Glutamatergic neuron (in vitro differentiated cells): ENCODE measurements at regions not wholly inside any gene's neighbourhood (a gene's known extent, or its start where the extent isn't known, plus 50 kb on each side); places are given as distances from the start of the nearest gene placed in this dataset.

Source experiments
- DNase-seq: peaks from one replicate; pipeline ENCODE4 v3.0.0; 2022
- H3K27ac Mint-ChIP-seq: one replicate; pipeline ENCODE4 v1.8.0; 2020; ENCODE audit warnings: mild to moderate bottlenecking, mixed read lengths, inconsistent platforms; ENCODE audit not compliant: unreplicated experiment
- H3K27me3 Mint-ChIP-seq: one replicate; pipeline ENCODE4 v1.8.0; 2020; ENCODE audit warnings: mild to moderate bottlenecking, moderate library complexity, mixed read lengths, inconsistent platforms; ENCODE audit not compliant: unreplicated experiment
- H3K36me3 Mint-ChIP-seq: one replicate; pipeline ENCODE4 v1.8.0; 2020; ENCODE audit warnings: mild to moderate bottlenecking, mixed read lengths, inconsistent platforms; ENCODE audit not compliant: unreplicated experiment
- H3K4me1 Mint-ChIP-seq: one replicate; pipeline ENCODE4 v1.8.0; 2020; ENCODE audit warnings: mild to moderate bottlenecking, low read depth, mixed read lengths, inconsistent platforms; ENCODE audit not compliant: unreplicated experiment
- H3K4me3 Mint-ChIP-seq: one replicate; pipeline ENCODE4 v1.8.0; 2020; ENCODE audit warnings: mild to moderate bottlenecking, mixed read lengths, inconsistent platforms; ENCODE audit not compliant: unreplicated experiment
- H3K9me3 Mint-ChIP-seq: one replicate; pipeline ENCODE4 v1.8.0; 2020; ENCODE audit warnings: mild to moderate bottlenecking, moderate library complexity, mixed read lengths, inconsistent platforms; ENCODE audit not compliant: unreplicated experiment
- CTCF ChIP-seq: fragments of 200-600 bp; sonication (generic); IDR thresholded peaks from one replicate; pipeline ENCODE4 v1.5.0; 2021; ENCODE audit not compliant: partially characterized antibody, unreplicated experiment

GRCh38 chr11:112778091-112778876 lies 182.9 kb upstream of the NCAM1 start:
- TF ChIP-seq CTCF = no peak
- H3K36me3 Mint-ChIP-seq = peaks cover under 1% of the 10 kb centered on the region
- H3K27me3 Mint-ChIP-seq = no peaks in the 10 kb centered on the region
- H3K9me3 Mint-ChIP-seq = no peaks in the 10 kb centered on the region
- H3K4me1 Mint-ChIP-seq = peaks cover 5% of the 10 kb centered on the region
- no peak for DNase-seq
- H3K27ac Mint-ChIP-seq = no peak overlapping the region
- H3K4me3 Mint-ChIP-seq = no peak overlapping the region

DNA sequence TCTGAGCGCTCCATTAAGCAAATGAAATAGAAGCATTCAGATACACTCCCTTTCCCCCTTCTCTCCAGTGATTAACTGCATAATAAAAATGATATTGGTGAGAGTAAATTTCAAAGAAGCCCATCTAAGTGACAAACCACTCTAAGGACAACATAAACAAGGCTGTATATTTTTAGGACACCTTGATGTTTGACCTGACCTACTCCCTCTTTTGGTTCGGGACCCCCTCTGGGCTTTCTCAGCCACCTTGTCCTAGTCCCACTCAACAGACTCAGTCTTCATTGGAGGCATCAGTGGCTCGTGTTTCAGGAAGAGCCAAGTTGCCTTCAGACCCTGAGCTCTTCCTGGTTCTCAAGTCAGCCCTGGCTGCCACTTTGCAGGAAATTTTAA lies 182.3 kb upstream of the NCAM1 start:
- Mint-ChIP-seq H3K27ac (no peak overlapping the region), H3K36me3 (no peaks in the 10 kb centered on the region), H3K27me3 (no peaks in the 10 kb centered on the region), H3K9me3 (no peaks in the 10 kb centered on the region), H3K4me1 (peaks cover 5% of the 10 kb centered on the region), H3K4me3 (no peak overlapping the region)
- TF ChIP-seq CTCF = no peak
- DNase-seq = no peak

- Mint-ChIP-seq H3K4me1 (peaks cover 5% of the 10 kb centered on the region), H3K4me3 (no peak overlapping the region), H3K9me3 (no peaks in the 10 kb centered on the region)
Measured at GRCh38 chr11:112780351-112781087, 180.7 kb upstream of the NCAM1 start.

GRCh38 chr11:112783945-112784322 lies 177.3 kb upstream of the NCAM1 start:
- H3K27ac Mint-ChIP-seq = no peak overlapping the region
- no peak for DNase-seq
- no peaks in the 10 kb centered on the region for H3K36me3 Mint-ChIP-seq
- H3K4me3 Mint-ChIP-seq = no peak overlapping the region
- no peak for TF ChIP-seq CTCF
- no peaks in the 10 kb centered on the region for H3K27me3 Mint-ChIP-seq
- peaks cover 2% of the 10 kb centered on the region for H3K4me1 Mint-ChIP-seq
- no peaks in the 10 kb centered on the region for H3K9me3 Mint-ChIP-seq

More at GRCh38 chr11:112780351-112781087, 180.7 kb upstream of the NCAM1 start:
- no peaks in the 10 kb centered on the region for H3K36me3 Mint-ChIP-seq
- no peak for DNase-seq
- H3K27me3 Mint-ChIP-seq = no peaks in the 10 kb centered on the region
- no peak for TF ChIP-seq CTCF
- no peak overlapping the region for H3K27ac Mint-ChIP-seq
